IPS-18c (cell line): ENCODE measurements at regions not wholly inside any gene's neighbourhood (a gene's known extent, or its start where the extent isn't known, plus 50 kb on each side); places are given as distances from the start of the nearest gene placed in this dataset.
"Not testable (repeated sequence)": the region's sequence is repeated elsewhere in the genome, so short reads cannot be mapped to it uniquely, and the experiment has no call there.

Experiments used
- H3K4me3 ChIP-seq: 2 replicates; pipeline ENCODE4 v1.7.0; 2013; ENCODE audit warnings: low read depth, mild to moderate bottlenecking, low read length, moderate library complexity; ENCODE audit not compliant: insufficient read depth
- H3K9me3 ChIP-seq: one replicate; pipeline ENCODE4 v1.6.1; 2013; ENCODE audit warnings: mild to moderate bottlenecking, low read length, moderate library complexity; ENCODE audit not compliant: control insufficient read depth, insufficient read depth

- no peaks in the 10 kb centered on the region for H3K9me3 ChIP-seq
- H3K4me3 ChIP-seq, result no peak overlapping the region
Observed at GRCh38 chr12:128083132-128083729, 183.7 kb upstream of the TMEM132C start.

DNA sequence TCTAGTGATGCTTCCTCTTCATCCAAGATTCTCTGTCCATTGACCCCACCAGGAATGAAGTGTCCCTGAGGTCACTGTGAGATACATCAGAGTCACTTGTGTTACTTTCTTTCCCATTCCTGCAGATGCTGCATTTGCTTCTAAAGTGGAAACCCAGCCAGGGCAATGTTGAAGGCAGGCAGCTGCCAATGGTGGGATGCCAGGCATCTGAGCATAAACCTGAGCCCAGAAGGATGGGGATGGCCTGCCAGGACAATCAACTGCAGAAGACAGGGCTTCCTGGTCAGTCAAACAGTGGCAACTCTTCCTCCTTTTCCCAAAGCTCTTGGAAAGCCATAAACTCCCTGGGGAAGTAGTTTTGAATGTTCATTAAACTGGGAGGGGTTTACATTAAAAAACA is 178.0 kb upstream of the TMEM132C start:
- Histone ChIP-seq H3K9me3 (no peaks in the 10 kb centered on the region), H3K4me3 (no peak overlapping the region)

GRCh38 chr12:128089961-128090360 is 177.0 kb upstream of the TMEM132C start:
- Histone ChIP-seq H3K4me3 (no peak overlapping the region), H3K9me3 (no peaks in the 10 kb centered on the region)

- no peak overlapping the region for H3K4me3 ChIP-seq
- H3K9me3 ChIP-seq, result no peaks in the 10 kb centered on the region
Observed at GRCh38 chr12:128091101-128091720, 175.8 kb upstream of the TMEM132C start.

GRCh38 chr12:128091951-128092382 is 175.0 kb upstream of the TMEM132C start:
- Histone ChIP-seq H3K9me3 (no peaks in the 10 kb centered on the region), H3K4me3 (no peak overlapping the region)

- H3K4me3 ChIP-seq, result no peak overlapping the region
- H3K9me3 ChIP-seq, result no peaks in the 10 kb centered on the region
Observed at GRCh38 chr12:128098730-128099129, 168.2 kb upstream of the TMEM132C start.

- no peaks in the 10 kb centered on the region for H3K9me3 ChIP-seq
- no peak overlapping the region for H3K4me3 ChIP-seq
Observed at GRCh38 chr12:128103152-128103551, 163.8 kb upstream of the TMEM132C start.

DNA sequence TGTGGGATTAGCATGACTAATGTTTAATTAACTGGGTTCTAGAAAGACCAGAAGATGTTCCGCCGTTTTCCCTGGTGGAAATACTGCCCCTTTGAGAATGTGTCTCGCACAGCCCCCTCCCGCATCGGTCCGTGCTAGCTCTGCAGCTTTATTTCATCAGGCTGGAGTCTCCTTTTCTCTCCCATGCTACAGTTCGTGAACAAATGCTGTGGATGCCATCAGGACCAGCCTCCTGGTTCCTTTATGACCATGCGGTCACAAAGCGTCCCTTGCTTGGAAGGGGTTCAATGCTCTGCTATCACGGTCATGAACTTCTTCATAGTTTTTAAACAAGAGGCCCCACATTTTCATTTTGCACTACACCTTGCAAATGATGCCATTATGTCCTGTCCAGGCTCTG is 157.7 kb upstream of the TMEM132C start:
- Histone ChIP-seq H3K4me3 (no peak overlapping the region), H3K9me3 (no peaks in the 10 kb centered on the region)

- Histone ChIP-seq H3K9me3 (no peaks in the 10 kb centered on the region), H3K4me3 (no peak overlapping the region)
Observed at GRCh38 chr12:128109636-128110035, 157.3 kb upstream of the TMEM132C start.

DNA sequence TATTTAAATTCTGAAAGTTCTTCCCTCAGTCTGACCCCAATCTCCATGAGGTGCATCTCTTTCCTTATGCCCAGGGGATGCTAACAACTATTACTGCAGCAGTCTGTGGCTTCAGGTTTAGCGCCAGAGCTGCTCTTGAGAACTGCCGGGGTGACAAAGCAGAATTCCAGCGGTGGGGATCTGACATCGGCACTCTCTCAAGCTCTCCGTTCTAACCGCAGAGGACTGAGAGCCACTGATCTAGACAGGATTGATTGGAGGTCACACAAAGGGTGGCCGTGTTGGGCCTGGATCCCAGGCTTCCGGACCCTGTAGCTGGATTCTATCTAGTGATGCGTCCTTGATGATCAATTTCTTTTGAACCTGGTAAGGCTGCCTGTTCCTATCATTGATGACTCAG is 155.6 kb upstream of the TMEM132C start:
- H3K4me3 ChIP-seq, result no peak overlapping the region
- no peaks in the 10 kb centered on the region for H3K9me3 ChIP-seq

- no peak overlapping the region for H3K4me3 ChIP-seq
- H3K9me3 ChIP-seq, result no peaks in the 10 kb centered on the region
Observed at GRCh38 chr12:128111951-128112350, 155.0 kb upstream of the TMEM132C start.

DNA sequence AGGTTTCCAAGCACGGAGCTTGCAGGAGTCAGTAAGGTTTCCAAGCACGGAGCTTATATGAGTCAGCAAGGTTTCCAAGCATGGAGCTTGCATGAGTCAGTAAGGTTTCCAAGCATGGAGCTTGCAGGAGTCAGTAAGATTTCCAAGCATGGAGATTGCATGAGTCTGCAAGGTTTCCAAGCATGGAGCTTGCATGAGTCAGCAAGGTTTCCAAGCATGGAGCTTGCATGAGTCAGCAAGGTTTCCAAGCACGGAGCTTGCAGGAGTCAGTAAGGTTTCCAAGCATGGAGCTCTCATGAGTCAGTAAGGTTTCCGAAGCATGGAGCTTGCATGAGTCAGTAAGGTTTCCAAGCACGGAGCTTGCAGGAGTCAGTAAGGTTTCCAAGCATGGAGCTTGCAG is 153.7 kb upstream of the TMEM132C start:
- not testable (repeated sequence) for H3K4me3 ChIP-seq, H3K9me3 ChIP-seq

DNA sequence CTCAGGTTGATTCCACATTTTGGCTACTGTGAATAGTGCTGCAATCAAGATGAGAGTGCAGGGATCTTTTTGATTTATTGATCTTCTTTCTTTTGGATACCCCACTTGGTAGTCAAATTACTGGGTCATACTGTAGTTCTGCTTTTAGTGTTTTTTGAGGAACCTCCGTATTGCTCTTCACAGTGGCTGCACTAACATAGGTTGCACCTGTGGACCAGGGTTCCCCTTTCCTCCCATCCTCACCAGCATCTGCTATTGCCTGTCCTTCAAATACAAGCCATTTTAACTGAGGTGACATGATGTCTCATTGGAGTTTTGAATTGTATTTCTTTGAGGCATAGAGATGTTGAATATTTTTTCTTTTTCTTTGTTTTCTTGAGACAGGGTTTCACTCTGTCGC is 152.5 kb upstream of the TMEM132C start:
- Histone ChIP-seq H3K9me3 (no peaks in the 10 kb centered on the region), H3K4me3 (no peak overlapping the region)

GRCh38 chr12:128116537-128116936 is 150.4 kb upstream of the TMEM132C start:
- H3K9me3 ChIP-seq, result no peaks in the 10 kb centered on the region
- no peak overlapping the region for H3K4me3 ChIP-seq

GRCh38 chr12:128120035-128120434 is 146.9 kb upstream of the TMEM132C start:
- H3K4me3 ChIP-seq, result no peak overlapping the region
- no peaks in the 10 kb centered on the region for H3K9me3 ChIP-seq

DNA sequence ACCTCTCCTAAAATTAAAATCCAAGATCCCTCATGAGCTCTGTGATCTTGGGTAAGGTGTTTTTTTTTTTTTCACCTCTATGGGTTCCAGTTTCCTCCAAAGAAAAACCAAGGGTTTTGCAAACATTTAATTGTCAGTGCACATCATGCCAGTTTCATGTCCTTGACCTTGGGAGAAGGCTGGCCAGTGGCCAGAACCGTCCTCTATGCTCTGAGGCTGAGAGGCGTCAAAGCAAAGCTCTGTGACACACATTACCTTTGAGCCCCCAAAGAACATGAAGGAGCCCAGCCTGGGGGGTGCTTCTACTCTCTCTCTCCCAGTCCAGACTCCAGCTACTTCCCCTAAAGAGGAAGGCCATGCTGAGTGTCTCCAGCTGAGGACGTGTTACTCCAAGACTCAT is 145.5 kb upstream of the TMEM132C start:
- no peaks in the 10 kb centered on the region for H3K9me3 ChIP-seq
- no peak overlapping the region for H3K4me3 ChIP-seq

DNA sequence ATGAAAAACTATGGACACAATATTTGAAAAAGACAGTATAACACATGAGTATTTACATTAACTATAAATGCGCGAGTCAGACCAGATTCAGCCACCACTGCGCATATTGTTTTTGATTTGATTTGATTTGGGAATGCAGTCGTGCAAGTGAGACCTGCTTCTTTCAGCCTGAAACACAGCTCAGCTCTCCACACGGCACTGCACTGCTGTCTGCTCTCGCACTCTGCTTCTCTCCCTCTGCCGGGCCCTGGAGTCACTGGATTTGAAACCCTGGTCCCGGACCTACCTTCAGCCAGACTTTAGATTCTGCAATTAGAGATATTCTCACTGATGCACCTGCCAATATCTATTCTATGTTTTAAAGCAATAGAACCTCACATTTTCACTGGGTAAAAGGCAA is 143.9 kb upstream of the TMEM132C start:
- Histone ChIP-seq H3K4me3 (no peak overlapping the region), H3K9me3 (no peaks in the 10 kb centered on the region)

GRCh38 chr12:128131955-128132354 is 135.0 kb upstream of the TMEM132C start:
- H3K4me3 ChIP-seq, result no peak overlapping the region
- no peaks in the 10 kb centered on the region for H3K9me3 ChIP-seq
